Activated B cell treated with CpG ODN at 0.5 μM for 24 hours (primary cell): ENCODE measurements at regions not wholly inside any gene's neighbourhood (a gene's known extent, or its start where the extent isn't known, plus 50 kb on each side); places are given as distances from the start of the nearest gene placed in this dataset.

Experiments used
- ATAC-seq: fragments of 200-7000 bp; cut with Tn5 transposase; one replicate; pipeline ENCODE4 v1.10.0; 2021; ENCODE audit warnings: low read depth, mild to moderate bottlenecking, moderate library complexity
- CTCF ChIA-PET: fragments of 350-600 bp; sonication (Branson Sonifier 250); formaldehyde crosslinking; loops from one replicate; lab custom pipeline; 2021; ENCODE audit warnings: antibody characterized with exemption; lab: Charles Lee
- POLR2A ChIA-PET: fragments of 350-600 bp; sonication (Branson Sonifier 250); formaldehyde crosslinking; loops from one replicate; lab custom pipeline; 2021; ENCODE audit warnings: antibody characterized with exemption; lab: Charles Lee
- DNase-seq: peaks from one replicate; pipeline ENCODE4 v3.0.0; 2022
- H3K27ac Mint-ChIP-seq: one replicate; pipeline ENCODE4 v1.8.0; 2020; ENCODE audit warnings: mixed read lengths
- H3K27me3 Mint-ChIP-seq: one replicate; pipeline ENCODE4 v1.8.0; 2021; ENCODE audit warnings: mixed read lengths
- H3K36me3 Mint-ChIP-seq: one replicate; pipeline ENCODE4 v1.8.0; 2021; ENCODE audit warnings: low read depth, mixed read lengths
- H3K4me1 Mint-ChIP-seq: one replicate; pipeline ENCODE4 v1.8.0; 2021; ENCODE audit warnings: mixed read lengths
- H3K4me3 Mint-ChIP-seq: one replicate; pipeline ENCODE4 v1.8.0; 2020; ENCODE audit warnings: mild to moderate bottlenecking, mixed read lengths
- H3K9me3 Mint-ChIP-seq: one replicate; pipeline ENCODE4 v1.8.0; 2020; ENCODE audit warnings: mixed read lengths
- CTCF ChIP-seq: fragments of 200-600 bp; IDR thresholded peaks from one replicate; pipeline ENCODE4 v1.8.0; 2022; ENCODE audit warnings: antibody characterized with exemption, mild to moderate bottlenecking
- intact Hi-C: fragments of 100-400 bp; cut with micrococcal nuclease; formaldehyde crosslinking; loops from one replicate; pipeline ENCODE4 v1.15.1; 2024

- no peak for ATAC-seq
- no peak overlapping the region for H3K4me3 Mint-ChIP-seq
- no peaks in the 10 kb centered on the region for H3K27me3 Mint-ChIP-seq
- H3K9me3 Mint-ChIP-seq, result peaks cover 4% of the 10 kb centered on the region
- no peak for DNase-seq
- H3K4me1 Mint-ChIP-seq, result no peaks in the 10 kb centered on the region
- H3K36me3 Mint-ChIP-seq, result no peaks in the 10 kb centered on the region
- ChIA-PET CTCF (no interaction called here), POLR2A (no interaction called here)
- intact Hi-C loops, result no loop called here
- no peak for TF ChIP-seq CTCF
- H3K27ac Mint-ChIP-seq, result no peak overlapping the region
Observed at GRCh38 chr6:95690328-95690727, 113.0 kb downstream of the MANEA start.

- H3K27me3 Mint-ChIP-seq, result no peaks in the 10 kb centered on the region
- TF ChIP-seq CTCF, result no peak
- DNase-seq (no peak), ATAC-seq (no peak)
- H3K27ac Mint-ChIP-seq, result no peak overlapping the region
- H3K4me1 Mint-ChIP-seq, result no peaks in the 10 kb centered on the region
- H3K4me3 Mint-ChIP-seq, result no peak overlapping the region
- POLR2A ChIA-PET, result no interaction called here
- no peaks in the 10 kb centered on the region for H3K36me3 Mint-ChIP-seq
- intact Hi-C loops, result no loop called here
- peaks cover 4% of the 10 kb centered on the region for H3K9me3 Mint-ChIP-seq
- CTCF ChIA-PET, result no interaction called here
Observed at GRCh38 chr6:95693108-95693507, 115.8 kb downstream of the MANEA start.

- POLR2A ChIA-PET, result no interaction called here
- CTCF ChIA-PET, result no interaction called here
- H3K4me1 Mint-ChIP-seq, result no peaks in the 10 kb centered on the region
- no peaks in the 10 kb centered on the region for H3K9me3 Mint-ChIP-seq
- TF ChIP-seq CTCF, result no peak
- H3K36me3 Mint-ChIP-seq, result no peaks in the 10 kb centered on the region
- ATAC-seq (no peak), DNase-seq (no peak)
- intact Hi-C loops, result no loop called here
- H3K27ac Mint-ChIP-seq, result no peak overlapping the region
- H3K27me3 Mint-ChIP-seq, result no peaks in the 10 kb centered on the region
- no peak overlapping the region for H3K4me3 Mint-ChIP-seq
Observed at GRCh38 chr6:95698271-95698670, 120.9 kb downstream of the MANEA start.

GRCh38 chr6:95723638-95724037 is 146.3 kb downstream of the MANEA start:
- DNase-seq (no peak), ATAC-seq (no peak)
- H3K4me1 Mint-ChIP-seq, result no peaks in the 10 kb centered on the region
- ChIA-PET POLR2A (no interaction called here), CTCF (no interaction called here)
- H3K27me3 Mint-ChIP-seq, result no peaks in the 10 kb centered on the region
- no peak for TF ChIP-seq CTCF
- no peak overlapping the region for H3K4me3 Mint-ChIP-seq
- H3K36me3 Mint-ChIP-seq, result no peaks in the 10 kb centered on the region
- peaks cover 10% of the 10 kb centered on the region for H3K9me3 Mint-ChIP-seq
- intact Hi-C loops, result no loop called here
- H3K27ac Mint-ChIP-seq, result no peak overlapping the region

- no peaks in the 10 kb centered on the region for H3K4me1 Mint-ChIP-seq
- POLR2A ChIA-PET, result no interaction called here
- no peak for DNase-seq
- H3K9me3 Mint-ChIP-seq, result peaks cover 2% of the 10 kb centered on the region
- H3K27ac Mint-ChIP-seq, result no peak overlapping the region
- no peaks in the 10 kb centered on the region for H3K27me3 Mint-ChIP-seq
- no peak for ATAC-seq
- CTCF ChIA-PET, result no interaction called here
- TF ChIP-seq CTCF, result no peak
- H3K4me3 Mint-ChIP-seq, result no peak overlapping the region
- H3K36me3 Mint-ChIP-seq, result no peaks in the 10 kb centered on the region
- intact Hi-C loops, result no loop called here
Observed at GRCh38 chr6:95725344-95725743, 148.0 kb downstream of the MANEA start.
